HG03460 (cell line): ENCODE measurements at regions not wholly inside any gene's neighbourhood (a gene's known extent, or its start where the extent isn't known, plus 50 kb on each side); places are given as distances from the start of the nearest gene placed in this dataset.

Experiments
- ATAC-seq: cut with Tn5 transposase; IDR thresholded peaks from one replicate; pipeline ENCODE4 v1.9.1; 2021; ENCODE audit not compliant: unreplicated experiment

GRCh38 chr3:18049096-18049495 lies 306.7 kb upstream of the TBC1D5 start:
- no peak for ATAC-seq

DNA sequence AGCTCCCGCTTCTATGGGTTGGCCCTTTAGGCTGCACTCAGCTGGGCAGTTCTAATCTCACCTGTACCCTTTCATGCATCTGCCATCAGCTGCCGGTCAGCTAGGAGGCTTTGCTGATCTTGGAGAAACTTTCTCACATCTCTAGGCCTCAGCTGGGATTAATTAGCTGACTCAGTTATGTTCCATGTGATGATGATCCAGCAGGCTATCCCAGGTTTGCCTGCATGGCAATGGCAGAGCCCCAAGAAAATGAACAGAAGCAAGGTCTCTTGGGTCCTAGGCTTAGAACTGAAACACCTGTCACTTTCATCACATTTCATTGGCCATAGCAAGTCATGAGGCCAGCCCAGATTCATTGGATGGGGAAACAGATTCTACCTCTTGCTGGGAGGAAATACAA lies 304.6 kb upstream of the TBC1D5 start:
- ATAC-seq = no peak

DNA sequence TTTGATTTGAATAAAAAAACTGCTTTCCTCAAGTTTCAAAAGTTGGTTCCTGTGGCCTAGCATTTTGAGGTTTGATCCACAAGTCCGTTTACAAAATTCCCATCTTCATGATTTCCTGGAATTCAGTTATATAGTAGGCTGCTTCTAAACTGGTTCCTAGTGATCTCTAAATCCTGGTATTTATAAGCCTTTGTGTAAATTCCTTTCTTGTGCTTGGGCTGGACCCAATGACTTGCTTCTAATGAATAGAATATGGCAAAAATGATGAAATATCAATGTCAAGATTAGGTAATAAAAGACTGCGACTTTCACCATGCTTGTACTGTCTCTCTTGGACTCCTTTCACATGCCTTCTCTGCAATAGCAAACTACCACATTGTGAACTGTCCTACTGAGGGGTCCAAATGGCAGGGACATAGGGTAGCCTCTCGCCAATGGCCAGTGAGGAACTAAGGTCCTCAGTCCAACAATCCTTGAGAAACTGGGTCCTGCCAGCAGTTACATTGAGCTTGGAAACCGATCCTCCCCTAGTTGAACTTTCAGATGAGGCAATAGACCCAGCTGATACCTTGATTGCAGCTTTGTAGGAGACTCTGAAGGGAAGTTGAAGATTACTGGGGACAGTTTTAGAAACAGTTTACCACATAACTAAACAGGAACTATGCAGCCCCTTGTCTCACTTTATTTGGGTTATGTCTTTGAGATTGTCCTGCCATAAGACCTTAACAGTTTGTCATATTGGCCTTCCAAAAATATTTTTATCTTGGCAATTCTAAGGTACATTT lies 303.9 kb upstream of the TBC1D5 start:
- no peak for ATAC-seq

DNA sequence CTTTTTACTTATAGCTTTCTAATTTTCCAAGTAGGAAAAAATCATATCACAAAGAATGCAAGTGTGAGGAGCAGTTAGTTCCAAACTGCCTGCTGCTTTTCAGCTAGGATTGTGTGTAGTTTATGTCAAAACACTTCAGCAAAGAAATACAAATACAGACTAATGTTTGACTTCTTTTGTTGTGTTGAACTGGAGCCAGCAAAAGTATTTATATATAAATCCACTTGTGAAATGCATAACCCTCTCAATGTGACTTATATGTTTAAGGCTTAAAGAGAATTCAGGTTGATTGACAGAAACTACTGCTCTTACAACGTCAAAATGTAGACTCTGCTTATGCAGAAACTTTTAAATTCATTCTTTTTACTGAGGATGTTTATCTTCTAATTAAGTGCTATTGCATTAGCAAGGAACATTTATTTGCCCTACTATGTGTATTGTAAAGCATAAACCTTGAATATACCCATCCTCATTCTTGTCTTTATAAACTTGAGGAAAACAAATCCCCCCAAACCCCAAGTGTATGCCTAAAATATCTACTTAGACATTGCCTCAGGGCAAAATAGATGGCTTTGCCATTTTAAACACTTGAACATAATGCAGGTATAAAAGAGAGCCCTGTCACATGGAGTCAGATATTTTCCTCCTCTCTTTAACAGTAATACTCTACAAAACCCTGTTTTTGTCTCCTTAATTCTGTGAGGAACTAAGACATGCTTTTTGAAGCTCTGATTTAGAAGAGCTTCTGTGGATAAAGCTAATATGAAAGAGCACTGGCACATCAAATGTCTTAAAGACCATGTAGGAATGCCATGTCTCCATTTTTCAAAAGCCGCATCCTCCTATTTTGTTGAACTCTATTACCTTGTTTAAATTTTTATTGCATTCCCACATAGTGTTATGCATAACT lies 302.8 kb upstream of the TBC1D5 start:
- no peak for ATAC-seq

DNA sequence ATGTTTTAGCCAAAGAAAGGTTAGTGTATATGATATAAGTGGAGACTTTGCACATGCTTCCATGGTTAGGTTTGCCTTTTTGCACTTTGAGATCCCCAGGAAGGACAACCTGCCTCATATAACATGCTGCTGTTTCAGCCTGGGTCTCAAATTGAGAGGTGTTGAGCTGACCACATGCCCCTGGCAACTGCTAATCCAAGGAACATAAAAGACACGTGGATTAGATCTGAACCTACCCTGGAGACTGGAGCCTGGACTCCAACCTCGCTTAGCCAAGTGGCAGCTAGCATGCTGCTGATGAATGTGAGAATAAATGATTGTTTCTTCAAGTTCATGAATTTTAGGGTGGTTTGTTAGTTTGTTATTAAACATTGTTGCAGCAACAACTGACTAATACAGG lies 301.8 kb upstream of the TBC1D5 start:
- no peak for ATAC-seq

GRCh38 chr3:18036450-18036815 lies 294.0 kb upstream of the TBC1D5 start:
- no peak for ATAC-seq

DNA sequence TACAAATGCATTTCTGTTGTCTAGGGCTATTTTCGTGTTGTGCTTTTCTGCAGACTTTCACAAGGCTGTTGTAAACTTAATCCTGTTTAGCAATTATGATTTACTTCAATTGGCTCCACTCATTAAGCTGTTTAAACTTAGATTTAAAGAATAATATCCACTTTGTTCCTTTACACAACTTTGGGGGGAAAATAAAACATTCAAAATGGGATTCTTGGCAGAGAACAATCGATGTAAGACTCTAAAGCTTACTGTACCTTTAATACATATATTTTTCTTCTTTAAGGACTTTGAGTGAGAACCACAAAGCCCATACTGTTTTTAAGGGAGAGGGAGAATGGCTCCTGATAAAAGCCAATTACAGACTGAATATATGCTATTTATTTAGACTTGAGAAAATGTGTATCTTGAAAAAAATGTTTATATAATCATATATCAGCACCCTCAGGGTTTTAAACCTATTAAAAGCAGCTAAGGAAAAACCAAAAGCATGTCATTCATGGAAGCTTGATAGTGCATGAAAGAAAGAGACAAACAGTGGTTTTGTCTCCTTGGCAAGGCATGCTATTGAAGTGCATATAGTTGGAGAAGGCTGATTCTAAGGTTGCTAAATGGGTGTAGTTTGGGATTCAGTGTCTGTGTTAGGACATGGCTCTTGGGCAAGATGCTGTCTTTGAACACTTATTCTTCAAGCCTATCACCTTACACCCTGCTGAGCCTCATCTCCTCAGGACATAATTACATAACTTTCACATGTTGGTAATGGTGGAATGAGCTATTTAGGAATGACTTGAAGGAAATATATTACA lies 293.4 kb upstream of the TBC1D5 start:
- ATAC-seq = no peak

DNA sequence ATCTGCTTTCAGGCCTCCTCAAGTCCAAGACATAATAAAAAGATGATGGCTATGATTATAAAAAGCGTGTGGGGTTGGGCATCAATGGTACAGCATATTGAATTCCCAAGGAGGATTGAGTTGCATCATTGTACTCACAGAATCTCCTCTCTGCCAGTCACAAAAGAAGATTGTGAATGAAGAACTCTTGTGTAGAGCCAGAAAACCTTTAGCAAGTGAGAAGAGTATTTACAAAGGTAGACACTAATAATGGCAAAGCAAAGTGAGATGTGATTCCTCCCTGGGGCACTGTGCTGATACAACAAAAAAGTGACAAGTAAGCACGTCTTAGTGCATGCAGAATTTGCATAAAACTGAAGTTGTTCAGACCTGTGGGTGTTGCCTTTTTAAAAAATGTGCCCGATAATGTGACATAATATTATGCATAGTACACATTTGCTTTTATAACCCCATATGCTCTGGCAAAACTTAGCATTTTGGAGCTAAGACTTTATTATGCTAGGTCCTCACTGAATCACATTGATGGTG lies 291.2 kb upstream of the TBC1D5 start:
- ATAC-seq = no peak

GRCh38 chr3:18030371-18030870 lies 288.0 kb upstream of the TBC1D5 start:
- no peak for ATAC-seq

- ATAC-seq = no peak
Observed at GRCh38 chr3:18027161-18027939, 284.9 kb upstream of the TBC1D5 start.

- no peak for ATAC-seq
Observed at GRCh38 chr3:18024715-18025114, 282.3 kb upstream of the TBC1D5 start.

GRCh38 chr3:18019161-18019495 lies 276.7 kb upstream of the TBC1D5 start:
- no peak for ATAC-seq

DNA sequence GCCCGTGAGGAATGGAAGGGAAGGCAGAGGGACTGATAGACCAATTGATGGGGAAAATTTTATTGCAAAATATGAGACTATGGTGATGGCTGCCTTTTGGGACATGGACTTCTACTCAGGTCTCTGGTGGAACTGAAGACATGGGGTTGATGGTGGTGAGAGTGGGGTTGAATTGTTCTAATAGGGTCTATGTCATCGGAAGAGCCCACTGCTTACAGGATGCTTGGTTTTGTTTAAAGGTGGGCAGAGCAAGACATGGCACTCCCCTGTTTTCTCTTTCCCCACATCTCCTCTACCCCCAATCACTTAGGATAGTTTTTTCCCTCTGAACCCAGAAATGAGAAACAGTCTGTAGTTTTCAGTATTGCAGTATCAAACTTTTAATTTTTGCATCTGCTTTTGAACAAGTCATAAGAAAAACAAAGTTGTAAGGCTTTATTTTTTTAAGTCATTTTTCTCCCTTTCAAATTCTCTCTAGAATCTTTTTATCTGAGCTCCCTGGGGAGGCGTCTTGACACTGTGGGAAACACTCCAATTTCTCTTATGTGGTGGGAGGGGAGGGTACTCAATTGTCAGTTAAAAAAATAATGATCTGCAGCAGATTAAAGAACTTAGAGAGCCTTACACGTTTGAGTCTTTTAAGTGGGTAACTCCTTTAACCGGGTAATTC lies 276.2 kb upstream of the TBC1D5 start:
- ATAC-seq = no peak

GRCh38 chr3:18016366-18016765 lies 273.9 kb upstream of the TBC1D5 start:
- no peak for ATAC-seq

DNA sequence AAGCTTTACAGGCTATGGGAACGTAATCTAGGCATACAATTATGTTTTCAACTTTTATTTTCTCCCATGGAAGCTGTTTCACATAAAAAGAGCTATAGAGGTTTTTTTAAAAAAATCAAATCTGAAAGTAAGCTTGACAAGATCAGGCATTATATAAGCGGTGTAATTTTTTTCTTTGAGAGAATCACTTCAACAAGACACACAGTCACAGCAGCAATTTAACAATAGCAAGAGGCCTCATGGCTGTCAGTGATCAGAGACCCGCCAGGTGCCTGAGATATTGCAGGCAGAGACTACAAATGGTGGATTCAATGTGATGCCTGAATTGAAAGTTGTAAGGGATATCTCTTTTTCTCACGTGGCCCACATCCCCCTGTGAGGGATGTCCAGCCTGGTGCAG lies 270.5 kb upstream of the TBC1D5 start:
- no peak for ATAC-seq

DNA sequence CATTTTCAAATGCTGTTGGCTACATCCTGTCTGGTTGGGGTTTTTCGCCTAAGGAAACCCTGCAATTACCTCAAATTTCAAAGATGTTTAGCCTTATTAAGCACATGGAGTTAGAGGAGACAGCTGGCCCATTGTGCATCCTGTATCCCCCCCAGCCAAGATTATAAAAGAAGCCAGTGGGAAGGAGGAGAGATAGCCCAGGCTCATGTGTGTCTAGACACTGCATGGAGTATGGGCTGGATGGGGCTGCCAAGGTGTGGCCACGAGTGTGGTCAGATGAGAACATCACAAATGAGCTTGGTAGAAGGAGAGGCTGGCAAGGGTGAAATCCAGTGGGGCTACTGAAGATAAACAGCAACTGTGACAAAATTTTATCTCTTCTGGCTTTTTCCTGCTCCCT lies 270.0 kb upstream of the TBC1D5 start:
- no peak for ATAC-seq

DNA sequence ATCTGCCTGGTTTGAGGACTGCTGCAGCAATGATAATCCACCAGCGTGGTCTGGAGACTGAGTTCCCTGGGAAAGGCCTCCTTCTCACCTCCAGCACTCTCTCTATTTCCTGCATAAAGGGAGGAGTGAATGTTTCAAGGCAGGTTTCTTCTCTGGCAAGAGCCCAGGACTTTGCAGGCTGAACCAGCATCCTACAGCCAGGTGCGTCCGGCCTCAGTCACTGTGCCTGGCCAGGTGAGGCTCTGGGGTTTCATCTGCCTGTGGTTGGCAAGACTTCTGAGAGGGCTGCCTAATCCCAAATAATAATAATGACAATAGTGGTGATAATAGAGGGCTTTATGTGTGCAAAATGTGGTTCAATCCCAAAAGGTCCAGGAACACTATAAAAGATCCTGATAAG lies 269.0 kb upstream of the TBC1D5 start:
- ATAC-seq = no peak

GRCh38 chr3:18010001-18010400 lies 267.6 kb upstream of the TBC1D5 start:
- no peak for ATAC-seq

GRCh38 chr3:18008706-18009368 lies 266.4 kb upstream of the TBC1D5 start:
- ATAC-seq = no peak
